SKM-1 treated with dmso at 0.1 percent for 144 hours (cell line): ENCODE measurements at regions not wholly inside any gene's neighbourhood (a gene's known extent, or its start where the extent isn't known, plus 50 kb on each side); places are given as distances from the start of the nearest gene placed in this dataset.

Experiments used
- DNase-seq: peaks from one replicate; lab custom pipeline; 2025; ENCODE audit not compliant: unreplicated experiment; lab: John Stamatoyannopoulos, UW

DNA sequence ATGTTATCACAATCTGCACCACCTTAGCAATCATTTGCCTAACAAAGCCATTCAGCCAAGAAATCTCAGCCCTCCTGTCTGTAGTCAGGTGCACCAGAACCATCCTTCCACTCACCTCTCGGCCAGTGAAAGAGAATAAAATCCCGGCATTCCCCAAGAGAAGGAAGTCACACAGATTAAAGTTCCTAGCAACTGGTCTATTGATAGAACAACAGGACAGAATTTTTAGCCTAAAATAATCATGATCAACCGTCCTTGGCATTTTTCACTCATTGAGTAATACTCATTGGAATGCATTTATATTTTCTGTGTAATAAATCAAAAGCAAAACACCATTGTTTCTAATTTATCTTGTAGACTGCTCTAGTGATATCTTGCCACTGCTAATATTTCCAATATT is 85.7 kb upstream of the CDH4 start:
- no peak for DNase-seq

DNA sequence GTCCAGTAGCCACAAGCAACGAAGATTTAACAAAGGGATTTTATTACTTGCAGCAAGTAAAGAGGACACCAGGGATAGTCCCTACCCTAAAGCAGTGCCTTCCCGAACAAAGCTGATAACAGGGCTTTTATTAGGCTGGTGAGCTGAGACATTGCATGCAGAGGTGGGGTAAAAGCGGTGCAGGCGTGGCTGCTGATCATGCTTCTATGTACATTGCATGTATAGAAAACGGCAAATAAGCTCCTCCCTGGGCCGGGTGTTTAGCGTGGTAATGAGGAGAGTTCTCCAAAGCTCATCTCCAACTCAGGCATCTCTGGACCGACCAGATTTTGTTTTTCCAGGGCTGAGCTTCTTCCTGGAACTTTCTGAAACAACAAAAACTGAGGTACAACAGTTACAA is 83.5 kb upstream of the CDH4 start:
- DNase-seq: no peak

- no peak for DNase-seq
These were observed 82.2 kb upstream of the CDH4 start for GRCh38 chr20:61169874-61170273.

- no peak for DNase-seq
These were observed 81.4 kb upstream of the CDH4 start for GRCh38 chr20:61170496-61171320.

- DNase-seq: no peak
These were observed 78.8 kb upstream of the CDH4 start for GRCh38 chr20:61173267-61173666.

DNA sequence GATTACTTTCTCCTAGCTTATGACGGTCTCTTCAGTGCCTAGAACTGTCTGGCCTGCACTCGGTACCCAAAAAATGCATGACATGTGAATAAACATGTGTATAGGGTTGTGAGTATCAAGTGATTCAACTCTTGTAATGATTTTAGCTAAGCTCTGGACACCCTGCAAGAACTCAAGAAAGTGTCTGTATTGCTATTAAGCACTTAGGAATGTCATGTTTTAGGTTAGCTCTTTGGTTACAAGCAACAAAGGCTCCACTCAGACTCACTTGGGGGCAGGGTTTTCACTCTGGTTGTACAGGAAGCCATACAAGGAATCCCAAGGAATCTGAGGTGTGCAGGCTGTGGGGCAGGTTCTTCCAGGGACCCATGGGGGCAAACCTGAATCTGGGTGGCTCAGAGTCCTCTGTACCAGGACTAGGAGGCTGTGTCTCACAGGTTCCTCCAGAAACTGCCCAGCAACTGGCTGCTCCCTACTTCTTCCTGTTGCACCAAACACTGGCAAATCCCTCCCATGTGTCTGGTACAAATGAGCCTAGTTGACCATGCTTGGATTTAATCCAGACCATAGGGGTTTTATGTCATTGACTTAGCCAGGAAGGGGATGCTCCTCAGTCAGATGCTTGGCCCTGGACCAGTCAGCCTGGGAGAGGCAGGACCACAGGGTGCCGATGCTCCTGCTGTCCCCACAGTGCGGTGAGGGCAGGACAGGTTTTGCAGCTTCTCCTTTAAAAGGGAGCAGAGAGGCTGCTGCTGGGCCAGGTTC is 77.9 kb upstream of the CDH4 start:
- no peak for DNase-seq

DNA sequence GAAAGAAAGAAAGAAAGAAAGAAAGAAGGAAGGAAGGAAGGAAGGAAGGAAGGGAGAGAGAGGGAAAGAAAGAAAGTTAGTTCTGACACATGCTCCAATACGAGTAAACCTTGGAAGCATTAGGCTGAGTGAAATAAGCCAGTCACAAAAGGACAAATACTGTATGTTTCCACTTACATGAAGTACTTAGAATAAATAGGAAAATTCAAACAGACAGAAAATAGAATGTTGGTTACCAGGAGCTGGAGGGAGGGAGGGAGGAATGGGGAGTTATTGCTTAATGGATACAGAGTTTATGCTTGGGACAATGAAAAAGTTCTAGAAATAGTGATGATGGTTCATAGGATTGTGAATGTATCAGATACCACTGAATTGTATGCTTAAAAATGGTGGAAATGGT is 75.2 kb upstream of the CDH4 start:
- DNase-seq: no peak

- no peak for DNase-seq
These were observed 73.5 kb upstream of the CDH4 start for GRCh38 chr20:61178551-61179071.

- no peak for DNase-seq
These were observed 67.9 kb upstream of the CDH4 start for GRCh38 chr20:61184194-61184593.

DNA sequence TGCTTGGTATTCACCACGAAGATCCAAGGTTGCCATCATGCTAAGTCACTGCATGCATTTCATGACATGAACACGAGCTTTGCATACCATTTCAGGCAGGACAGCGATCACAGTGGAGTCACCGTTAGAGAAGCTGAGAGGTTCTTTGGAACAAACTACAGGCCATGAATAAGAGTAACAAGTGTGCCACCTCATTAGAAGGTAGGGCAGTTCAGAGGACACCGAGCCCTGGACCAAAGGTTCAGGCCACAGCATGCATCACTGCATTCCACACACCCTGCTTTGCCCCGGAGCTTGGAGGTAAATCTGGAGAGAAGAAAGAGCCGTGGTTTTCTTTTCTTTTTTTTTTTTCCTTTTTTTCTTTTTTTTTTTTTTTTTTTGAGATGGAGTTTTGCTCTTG is 66.9 kb upstream of the CDH4 start:
- DNase-seq: no peak

DNA sequence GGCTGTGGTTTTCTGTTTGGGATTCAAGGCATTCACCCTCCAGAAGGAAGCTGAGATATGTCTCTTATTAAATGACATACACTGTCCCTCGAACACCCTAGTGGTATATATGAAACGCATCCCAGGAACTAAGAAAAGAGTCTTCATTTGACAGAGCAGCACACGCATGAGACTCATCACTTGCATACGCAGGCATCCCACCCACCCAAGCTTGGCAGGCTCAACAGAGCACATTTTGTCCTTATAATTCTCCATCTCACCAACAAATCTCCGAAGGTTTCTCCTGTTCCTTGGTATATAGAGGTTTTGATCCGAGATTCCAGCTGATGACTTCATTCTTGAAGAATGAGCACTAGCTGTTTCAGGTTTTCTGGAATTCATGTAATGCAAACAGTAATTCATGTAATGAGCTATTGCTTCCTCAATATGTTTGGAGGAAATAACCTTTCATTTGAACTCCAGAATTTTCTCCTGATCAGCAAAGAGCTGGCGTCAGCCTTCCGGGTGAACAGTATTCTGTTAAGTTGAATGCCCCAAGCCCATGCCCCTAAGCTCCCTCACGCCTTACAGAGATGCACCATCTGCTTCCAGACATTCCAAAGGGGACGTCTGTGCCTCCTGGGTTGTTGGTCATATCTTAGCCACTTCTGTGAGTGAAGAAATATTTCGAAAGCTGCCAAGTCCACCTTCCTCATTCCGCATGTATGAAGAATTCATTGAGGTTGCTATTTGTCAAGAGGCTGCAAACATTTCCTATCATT is 66.0 kb upstream of the CDH4 start:
- no peak for DNase-seq

DNA sequence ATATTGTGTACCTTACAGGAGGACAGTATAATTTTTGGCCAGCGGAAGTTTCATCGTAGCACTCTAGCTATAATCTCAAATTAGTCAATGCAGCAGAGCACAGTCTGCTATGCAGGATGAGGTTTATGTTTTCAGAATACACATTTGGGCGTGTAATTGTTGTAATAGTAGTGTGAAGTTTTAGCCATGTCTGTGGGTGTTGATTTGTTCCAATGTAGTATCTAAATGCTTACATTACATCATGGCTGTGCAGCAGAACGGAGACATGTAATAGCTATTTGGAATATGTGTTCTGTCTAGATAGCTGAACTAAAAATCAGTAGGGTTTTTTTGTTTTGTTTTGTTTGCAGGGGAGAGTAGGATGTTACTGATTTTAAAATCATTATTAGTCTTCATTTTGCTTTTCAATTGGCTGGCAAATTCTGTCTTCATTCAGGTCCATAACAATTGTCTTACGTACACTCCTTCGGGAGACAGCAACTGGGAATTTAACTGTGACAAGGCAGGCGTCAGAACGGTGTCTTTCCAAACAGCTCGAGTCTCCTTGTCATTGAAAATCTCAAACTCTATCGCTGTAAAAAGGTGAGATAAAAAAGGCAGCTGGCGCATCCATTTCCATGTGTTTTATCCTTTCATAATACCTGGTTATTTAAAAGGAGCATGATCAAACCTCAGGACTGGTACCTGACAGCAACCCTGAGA is 65.1 kb upstream of the CDH4 start:
- peak; percentile 99 for DNase-seq

DNA sequence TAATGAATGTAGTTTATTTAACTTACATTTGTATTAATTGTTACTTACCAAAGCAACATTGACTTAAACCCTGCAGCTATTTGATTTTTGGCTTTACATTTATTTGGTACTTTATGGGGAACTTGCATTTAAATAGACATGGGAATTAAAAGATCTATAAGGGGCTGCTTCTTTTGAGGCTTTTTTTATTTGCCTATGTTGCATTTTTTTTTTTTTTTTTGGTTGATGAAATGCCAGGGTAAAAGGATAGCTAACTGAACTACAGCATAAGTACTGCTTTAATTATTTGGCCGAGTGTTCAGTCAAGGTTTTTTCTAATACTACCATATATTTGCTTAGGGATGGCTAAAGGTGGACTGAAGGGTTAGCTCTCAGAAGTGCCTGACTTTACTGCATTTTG is 62.5 kb upstream of the CDH4 start:
- no peak for DNase-seq

GRCh38 chr20:61191096-61191495 is 61.0 kb upstream of the CDH4 start:
- no peak for DNase-seq

- no peak for DNase-seq
These were observed 59.6 kb upstream of the CDH4 start for GRCh38 chr20:61192337-61192950.

- DNase-seq: no peak
These were observed 58.9 kb upstream of the CDH4 start for GRCh38 chr20:61193164-61193563.
